ENCODE measurements at regions not wholly inside any gene's neighbourhood (a gene's known extent, or its start where the extent isn't known, plus 50 kb on each side); places are given as distances from the start of the nearest gene placed in this dataset.

DNA sequence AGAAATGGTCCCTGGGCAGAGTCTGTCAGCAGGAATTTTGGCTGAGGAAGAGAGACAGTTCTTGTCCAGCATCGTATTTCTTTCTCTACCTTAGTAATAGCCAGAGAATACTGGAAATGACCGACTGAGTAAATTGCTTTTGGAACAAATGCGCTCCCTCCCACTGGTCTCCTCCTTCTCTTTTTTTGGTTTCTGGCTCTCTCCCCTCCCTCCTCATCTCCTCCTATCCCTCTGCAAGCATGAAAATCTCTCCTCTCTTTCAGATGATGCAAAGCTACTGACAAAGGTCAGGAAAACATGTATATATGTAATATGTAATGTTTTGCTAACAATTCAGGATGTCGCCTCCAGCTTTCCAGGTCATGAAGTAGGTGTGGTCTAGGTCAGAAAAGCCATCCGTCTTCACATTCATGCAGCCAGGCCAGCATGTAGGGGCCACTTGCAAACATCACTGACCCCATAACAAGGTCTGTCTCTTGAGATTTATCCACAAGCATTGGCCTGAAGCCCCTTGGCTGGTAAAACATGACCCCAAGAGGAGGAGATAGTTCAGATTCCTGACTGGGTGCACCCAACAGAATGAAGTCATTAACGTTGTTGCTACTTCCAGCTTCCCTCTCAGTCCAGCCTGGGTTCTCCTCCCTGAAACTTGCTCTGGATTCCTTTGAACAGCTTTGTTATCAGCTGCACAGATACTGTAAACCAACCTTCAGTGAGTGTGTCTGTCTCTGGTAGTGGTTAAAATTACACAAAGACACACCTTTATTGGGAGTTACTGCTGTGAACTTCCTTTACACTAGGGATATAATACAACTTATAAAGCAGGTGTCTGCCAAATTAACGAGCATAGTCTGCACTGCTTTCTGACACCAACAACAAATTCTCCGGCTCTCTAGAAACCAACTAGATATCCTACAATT is 864.4 kb upstream of the KLHL29 start:
- DNase-seq, result no peak

DNA sequence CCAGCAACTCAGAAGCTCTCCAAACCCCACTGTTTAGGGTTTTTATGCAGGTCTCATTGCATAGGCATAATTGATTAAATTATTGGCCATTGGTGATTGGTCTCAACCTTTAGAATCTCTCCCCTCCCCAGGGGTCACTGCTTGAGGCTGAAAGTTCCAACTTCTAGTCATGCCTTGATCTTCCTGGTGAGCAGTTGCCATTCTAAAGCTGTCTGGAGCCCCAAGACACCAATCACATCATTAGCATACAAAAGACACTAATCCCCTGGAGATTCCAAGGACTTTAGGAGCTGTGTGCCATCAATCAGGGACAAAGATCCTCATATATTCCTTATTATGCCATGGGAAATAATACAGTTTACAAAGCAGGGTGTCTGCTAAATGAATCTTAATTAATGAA is 863.4 kb upstream of the KLHL29 start:
- DNase-seq, result no peak

- DNase-seq, result no peak
Observed at GRCh38 chr2:22525681-22526080, 859.3 kb upstream of the KLHL29 start.

- DNase-seq, result no peak
Observed at GRCh38 chr2:22530131-22530530, 854.8 kb upstream of the KLHL29 start.

- no peak for DNase-seq
Observed at GRCh38 chr2:22536133-22536532, 848.8 kb upstream of the KLHL29 start.

GRCh38 chr2:22554453-22554852 is 830.5 kb upstream of the KLHL29 start:
- no peak for DNase-seq

DNA sequence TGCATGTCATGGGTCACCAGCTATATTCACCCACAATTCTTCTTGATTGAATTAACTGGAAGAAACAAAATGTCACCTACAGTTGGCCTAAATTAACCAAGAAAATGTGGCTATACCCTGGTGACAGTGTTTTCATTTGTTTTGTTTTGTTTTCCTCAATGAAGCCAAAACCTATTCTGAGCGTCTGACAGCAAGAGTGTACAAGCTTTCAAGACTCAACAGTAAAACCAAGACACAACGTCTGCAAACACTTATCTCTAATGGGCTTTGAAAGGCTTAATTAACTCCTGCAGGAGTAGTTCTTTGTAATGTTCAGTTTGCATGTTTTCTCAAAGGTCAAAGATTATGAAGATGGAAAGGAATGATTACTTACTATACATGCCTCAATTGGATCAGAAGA is 827.6 kb upstream of the KLHL29 start:
- no peak for DNase-seq

- DNase-seq, result no peak
Observed at GRCh38 chr2:22560021-22560420, 825.0 kb upstream of the KLHL29 start.

DNA sequence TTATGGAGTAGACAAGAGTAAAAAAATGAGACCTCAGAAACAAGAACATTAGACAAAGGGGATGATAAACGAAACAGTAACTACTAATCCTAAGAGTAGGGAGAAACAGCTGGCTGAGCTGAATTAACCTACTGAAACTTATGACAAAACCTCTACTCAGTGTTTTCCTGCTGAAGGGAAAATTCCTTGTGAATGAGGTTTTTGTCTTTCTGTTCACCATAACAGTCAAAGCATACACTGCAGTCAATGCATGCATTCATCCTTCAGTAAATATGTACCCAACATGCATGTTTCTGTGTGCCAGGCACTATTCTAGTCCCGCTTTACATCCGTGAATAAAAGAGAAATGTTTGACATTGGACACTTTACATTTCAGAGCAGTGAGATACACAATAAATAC is 805.6 kb upstream of the KLHL29 start:
- peak; percentile 1 for DNase-seq

DNA sequence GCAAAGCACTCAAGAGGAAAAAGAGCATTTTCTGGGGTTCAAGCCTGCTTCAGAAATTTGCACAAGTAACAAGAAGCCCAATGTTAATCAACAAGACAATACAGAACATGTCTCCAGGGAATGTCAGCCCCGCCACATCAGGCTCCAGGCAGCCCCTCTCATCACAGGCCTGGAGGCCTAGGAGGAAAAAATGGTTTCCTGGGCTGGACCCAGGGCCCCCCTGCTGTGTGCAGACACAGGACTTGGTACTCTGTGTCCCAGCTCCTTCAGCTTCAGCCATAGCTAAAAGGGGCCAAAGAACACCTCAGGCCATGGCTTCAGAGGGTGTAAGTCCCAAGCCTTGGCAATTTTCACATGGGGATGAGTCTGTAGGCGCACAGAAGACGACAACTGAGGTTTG is 802.9 kb upstream of the KLHL29 start:
- DNase-seq, result no peak

DNA sequence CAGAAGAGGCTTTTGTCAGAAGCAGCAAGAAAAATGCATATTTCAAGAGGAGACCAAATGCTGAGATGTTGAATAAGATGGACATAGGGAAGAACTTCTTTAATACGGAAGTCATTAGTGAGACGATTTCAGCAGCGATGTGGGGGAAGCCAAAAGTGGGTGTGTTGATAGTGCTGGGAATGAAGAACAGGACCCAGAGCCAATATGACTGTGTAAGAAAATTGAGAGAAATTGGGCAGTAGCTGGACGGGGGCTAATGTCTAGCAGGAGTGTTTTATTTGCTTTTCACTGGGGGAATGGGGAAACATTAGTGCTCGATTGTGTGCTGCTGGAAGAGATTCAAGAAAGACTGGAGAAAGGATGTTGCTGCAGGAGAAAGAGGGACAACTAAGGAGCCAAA is 788.7 kb upstream of the KLHL29 start:
- DNase-seq, result no peak

DNA sequence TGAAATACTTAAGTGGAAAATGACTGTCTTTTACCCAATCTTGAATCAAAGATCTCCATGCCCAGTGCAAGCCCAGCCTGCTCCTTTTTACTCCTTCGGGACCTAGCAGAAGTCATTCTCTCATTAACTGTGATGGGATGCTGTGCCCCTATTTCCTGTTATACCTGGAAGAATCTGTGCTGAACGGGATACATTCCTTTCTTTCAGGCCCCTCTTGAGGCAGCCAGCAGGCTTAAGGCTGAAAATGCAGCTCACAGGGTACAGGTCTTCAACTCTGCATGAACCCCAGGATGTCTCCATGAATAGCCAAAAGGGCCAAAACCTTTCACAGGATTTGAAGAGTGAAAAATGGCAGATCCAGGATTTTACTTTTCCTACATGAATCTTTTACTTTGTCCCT is 784.8 kb upstream of the KLHL29 start:
- DNase-seq, result no peak

- DNase-seq, result no peak
Observed at GRCh38 chr2:22600999-22601398, 784.0 kb upstream of the KLHL29 start.

- no peak for DNase-seq
Observed at GRCh38 chr2:22604136-22604535, 780.8 kb upstream of the KLHL29 start.

DNA sequence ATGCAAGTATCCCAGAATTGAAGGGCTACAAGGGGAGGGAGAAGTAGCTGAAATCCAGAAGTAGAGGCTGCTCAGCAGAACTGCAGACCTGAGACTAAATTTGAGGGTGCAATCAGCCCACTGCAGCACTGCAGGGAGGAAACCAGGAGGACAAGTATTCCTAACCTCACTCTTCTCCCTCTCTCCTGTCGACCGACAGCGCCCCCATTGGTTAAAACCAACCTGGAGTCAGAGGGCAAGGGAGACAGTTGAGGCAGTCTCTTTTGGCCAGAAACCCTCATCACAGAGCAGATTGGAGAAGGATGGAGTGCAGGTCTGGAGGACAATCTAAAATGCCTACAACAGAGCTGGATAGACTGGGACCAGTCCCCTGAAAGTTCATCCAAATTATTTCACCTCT is 768.9 kb upstream of the KLHL29 start:
- no peak for DNase-seq

DNA sequence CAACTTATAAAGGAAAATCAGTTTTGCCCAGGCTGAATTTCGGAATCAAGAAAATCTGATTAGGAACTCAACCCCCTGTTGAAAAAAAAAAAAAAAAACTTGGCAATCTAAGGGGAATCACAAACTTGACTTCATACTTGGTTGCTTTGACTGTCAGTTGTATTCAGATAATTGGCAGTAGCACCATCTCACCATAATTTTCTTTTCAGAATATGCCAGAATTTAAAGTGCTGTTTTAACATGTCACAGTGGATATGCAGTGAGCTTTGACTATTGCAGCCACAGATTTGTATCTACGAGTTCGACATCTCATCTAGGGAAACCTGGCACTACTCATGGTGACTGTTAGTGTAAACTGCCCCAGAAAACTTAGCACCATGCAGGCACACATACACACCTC is 761.4 kb upstream of the KLHL29 start:
- no peak for DNase-seq

DNA sequence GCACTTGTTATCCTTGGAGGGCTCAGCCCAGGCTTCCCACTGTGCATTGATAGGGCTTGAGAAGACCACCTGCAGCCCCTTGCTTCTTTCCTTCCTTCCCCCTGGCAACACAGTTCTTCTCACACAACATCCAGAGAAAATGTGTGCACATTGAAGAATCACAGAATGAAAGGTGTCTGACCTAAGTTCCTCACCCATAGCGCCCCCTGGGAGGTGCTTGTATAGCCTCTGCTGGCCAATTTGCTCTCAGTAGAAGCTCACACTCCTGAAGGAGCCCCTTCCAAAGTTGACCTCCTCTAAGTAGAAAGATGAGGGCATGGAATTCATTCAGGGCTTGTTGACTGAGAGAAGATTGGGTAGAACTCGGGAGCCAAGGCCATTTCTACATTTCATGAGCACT is 758.4 kb upstream of the KLHL29 start:
- DNase-seq, result no peak

GRCh38 chr2:22628221-22628620 is 756.8 kb upstream of the KLHL29 start:
- no peak for DNase-seq

GRCh38 chr2:22628906-22629305 is 756.1 kb upstream of the KLHL29 start:
- no peak for DNase-seq

- DNase-seq, result no peak
Observed at GRCh38 chr2:22634167-22634566, 750.8 kb upstream of the KLHL29 start.

- DNase-seq, result no peak
Observed at GRCh38 chr2:22656426-22656825, 728.6 kb upstream of the KLHL29 start.

- no peak for DNase-seq
Observed at GRCh38 chr2:22673529-22673928, 711.5 kb upstream of the KLHL29 start.

GRCh38 chr2:22683914-22684313 is 701.1 kb upstream of the KLHL29 start:
- no peak for DNase-seq

DNA sequence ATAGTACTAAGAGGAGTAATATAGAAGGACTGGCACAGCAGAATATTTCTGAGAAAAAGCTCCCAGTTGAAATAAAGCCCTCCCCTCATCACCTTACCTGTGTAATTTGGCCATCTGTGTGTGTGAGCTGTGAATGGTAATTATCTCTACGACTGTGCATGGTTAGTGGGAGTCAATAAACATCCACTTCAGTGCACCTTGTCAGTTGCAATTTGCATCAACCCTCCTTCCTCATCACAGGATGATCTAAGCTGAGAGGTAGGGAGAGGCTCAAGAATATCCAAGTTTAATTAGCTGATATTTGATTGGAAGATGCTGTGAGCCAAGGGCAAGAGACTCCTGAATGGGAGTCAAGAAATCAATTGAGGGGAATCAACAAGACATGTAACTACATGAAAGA is 694.9 kb upstream of the KLHL29 start:
- no peak for DNase-seq

DNA sequence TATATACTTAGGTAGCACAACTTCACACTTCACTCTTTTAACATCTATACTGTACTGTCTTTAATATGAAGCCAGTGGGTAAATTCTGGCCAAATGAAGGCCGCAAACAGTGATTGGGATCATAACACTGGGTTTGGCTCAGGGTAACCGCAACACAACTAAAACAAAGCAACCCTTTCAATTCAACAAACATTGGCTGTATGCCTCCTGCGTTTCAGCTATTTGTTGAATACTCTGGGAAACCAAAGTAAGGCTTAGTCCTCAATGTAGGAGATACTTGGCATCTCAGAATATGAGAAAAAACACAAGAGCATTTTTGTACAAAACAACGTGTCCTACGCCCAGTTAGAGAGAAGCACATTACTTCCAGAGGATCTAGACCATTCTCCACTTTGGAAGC is 693.3 kb upstream of the KLHL29 start:
- DNase-seq, result peak; percentile 23
